GM19467 (cell line): ENCODE measurements at regions not wholly inside any gene's neighbourhood (a gene's known extent, or its start where the extent isn't known, plus 50 kb on each side); places are given as distances from the start of the nearest gene placed in this dataset.
A peak's percentile ranks its signal among the peaks of the same experiment; 100 is the strongest.

Experiments used
- ATAC-seq: cut with Tn5 transposase; IDR thresholded peaks from one replicate; pipeline ENCODE4 v1.9.1; 2021; ENCODE audit warnings: mild to moderate bottlenecking, moderate library complexity; ENCODE audit not compliant: unreplicated experiment

GRCh38 chr18:24926649-24927048 lies 425.3 kb downstream of the ZNF521 start:
- ATAC-seq, result no peak

GRCh38 chr18:24928301-24928878 lies 423.6 kb downstream of the ZNF521 start:
- ATAC-seq, result no peak

GRCh38 chr18:24930478-24930877 lies 421.5 kb downstream of the ZNF521 start:
- ATAC-seq, result no peak

- ATAC-seq, result no peak
These were observed 421.0 kb downstream of the ZNF521 start for GRCh38 chr18:24930971-24931370.

GRCh38 chr18:24933345-24933744 lies 418.6 kb downstream of the ZNF521 start:
- ATAC-seq, result no peak

- ATAC-seq, result no peak
These were observed 417.6 kb downstream of the ZNF521 start for GRCh38 chr18:24934258-24934932.

GRCh38 chr18:24935008-24935407 lies 417.0 kb downstream of the ZNF521 start:
- ATAC-seq, result no peak

- ATAC-seq, result no peak
These were observed 416.1 kb downstream of the ZNF521 start for GRCh38 chr18:24935896-24936295.

GRCh38 chr18:24936691-24937090 lies 415.3 kb downstream of the ZNF521 start:
- ATAC-seq, result no peak

- no peak for ATAC-seq
These were observed 414.2 kb downstream of the ZNF521 start for GRCh38 chr18:24937639-24938275.

- ATAC-seq, result no peak
These were observed 411.6 kb downstream of the ZNF521 start for GRCh38 chr18:24940416-24940815.

- ATAC-seq, result no peak
These were observed 410.6 kb downstream of the ZNF521 start for GRCh38 chr18:24941174-24941951.

- ATAC-seq, result no peak
These were observed 409.8 kb downstream of the ZNF521 start for GRCh38 chr18:24942144-24942543.

GRCh38 chr18:24947521-24948305 lies 404.3 kb downstream of the ZNF521 start:
- no peak for ATAC-seq

GRCh38 chr18:24949908-24950307 lies 402.1 kb downstream of the ZNF521 start:
- ATAC-seq, result no peak

GRCh38 chr18:24954341-24954740 lies 397.6 kb downstream of the ZNF521 start:
- no peak for ATAC-seq

- no peak for ATAC-seq
These were observed 394.0 kb downstream of the ZNF521 start for GRCh38 chr18:24958001-24958400.

GRCh38 chr18:24959051-24959476 lies 392.9 kb downstream of the ZNF521 start:
- ATAC-seq, result no peak

- peak; percentile 64 for ATAC-seq
These were observed 387.8 kb downstream of the ZNF521 start for GRCh38 chr18:24964216-24964615.

GRCh38 chr18:24968238-24968775 lies 383.7 kb downstream of the ZNF521 start:
- no peak for ATAC-seq
